ENCODE measurements at regions not wholly inside any gene's neighbourhood (a gene's known extent, or its start where the extent isn't known, plus 50 kb on each side); places are given as distances from the start of the nearest gene placed in this dataset.

GRCh38 chr7:41809529-41809939 lies 106.6 kb upstream of the INHBA start:
- TF ChIP-seq, protein P1, sequence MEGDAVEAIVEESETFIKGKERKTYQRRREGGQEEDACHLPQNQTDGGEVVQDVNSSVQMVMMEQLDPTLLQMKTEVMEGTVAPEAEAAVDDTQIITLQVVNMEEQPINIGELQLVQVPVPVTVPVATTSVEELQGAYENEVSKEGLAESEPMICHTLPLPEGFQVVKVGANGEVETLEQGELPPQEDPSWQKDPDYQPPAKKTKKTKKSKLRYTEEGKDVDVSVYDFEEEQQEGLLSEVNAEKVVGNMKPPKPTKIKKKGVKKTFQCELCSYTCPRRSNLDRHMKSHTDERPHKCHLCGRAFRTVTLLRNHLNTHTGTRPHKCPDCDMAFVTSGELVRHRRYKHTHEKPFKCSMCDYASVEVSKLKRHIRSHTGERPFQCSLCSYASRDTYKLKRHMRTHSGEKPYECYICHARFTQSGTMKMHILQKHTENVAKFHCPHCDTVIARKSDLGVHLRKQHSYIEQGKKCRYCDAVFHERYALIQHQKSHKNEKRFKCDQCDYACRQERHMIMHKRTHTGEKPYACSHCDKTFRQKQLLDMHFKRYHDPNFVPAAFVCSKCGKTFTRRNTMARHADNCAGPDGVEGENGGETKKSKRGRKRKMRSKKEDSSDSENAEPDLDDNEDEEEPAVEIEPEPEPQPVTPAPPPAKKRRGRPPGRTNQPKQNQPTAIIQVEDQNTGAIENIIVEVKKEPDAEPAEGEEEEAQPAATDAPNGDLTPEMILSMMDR (conservative IDR thresholded peaks at IDR 0.05; ENCODE audit: low read depth, low read length) = no peak
- DNase-seq (ENCODE audit: low read depth) = peak; percentile 59

DNA sequence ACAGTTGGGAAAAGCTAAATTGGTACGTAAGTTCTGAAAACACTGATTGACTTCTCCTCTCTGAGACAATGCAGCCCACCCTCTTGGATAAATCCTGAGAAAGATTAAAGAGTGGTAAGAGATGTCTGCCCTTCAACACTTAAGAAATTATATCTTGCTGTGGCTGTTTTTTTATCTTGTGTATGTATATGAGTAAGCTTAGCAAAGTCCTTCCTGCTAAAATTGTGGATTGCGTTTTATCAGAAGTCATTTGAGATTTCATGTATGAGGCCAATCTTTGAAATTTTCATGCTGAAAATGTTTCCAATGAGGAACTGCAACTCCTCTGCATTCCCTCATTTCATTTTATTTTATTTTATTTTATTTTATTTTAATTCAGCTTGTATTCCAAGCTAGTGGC lies 106.2 kb upstream of the INHBA start:
- no peak overlapping the region for H3K4me3 ChIP-seq (ENCODE audit: low read depth, low read length)
- DNase-seq (ENCODE audit: low read depth) = no peak
- TF ChIP-seq, protein P1 (conservative IDR thresholded peaks at IDR 0.05; ENCODE audit: low read depth, low read length) = no peak

More at GRCh38 chr7:41809529-41809939, 106.6 kb upstream of the INHBA start:
- H3K4me3 ChIP-seq (ENCODE audit: low read depth, low read length) = no peak overlapping the region

DNA sequence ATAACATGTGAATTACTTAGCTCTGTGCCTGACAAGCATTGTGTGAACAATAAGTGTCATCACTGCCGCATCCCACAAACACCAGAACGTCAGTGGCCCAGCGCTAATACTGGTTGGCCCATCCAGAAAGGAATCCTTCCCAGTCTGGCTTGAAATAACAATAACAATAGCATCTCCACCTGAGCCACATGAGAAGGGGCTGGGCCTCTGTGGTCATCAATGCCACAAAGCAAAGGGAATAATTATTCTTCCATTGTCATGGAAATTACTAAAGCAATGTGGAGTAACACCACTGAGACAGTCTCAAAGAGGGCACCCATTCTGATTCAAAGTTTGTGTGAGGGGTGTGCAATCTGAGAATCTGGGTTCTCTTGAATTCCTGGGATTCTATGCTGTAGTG lies 105.7 kb upstream of the INHBA start:
- no peak for DNase-seq (ENCODE audit: low read depth)
- TF ChIP-seq, protein P1 (conservative IDR thresholded peaks at IDR 0.05; ENCODE audit: low read depth, low read length) = no peak
- no peak overlapping the region for H3K4me3 ChIP-seq (ENCODE audit: low read depth, low read length)

- no peak for DNase-seq (ENCODE audit: low read depth)
- TF ChIP-seq, protein P1 (conservative IDR thresholded peaks at IDR 0.05; ENCODE audit: low read depth, low read length) = no peak
- H3K4me3 ChIP-seq (ENCODE audit: low read depth, low read length) = no peak overlapping the region
Measured at GRCh38 chr7:41803569-41803968, 100.7 kb upstream of the INHBA start.

DNA sequence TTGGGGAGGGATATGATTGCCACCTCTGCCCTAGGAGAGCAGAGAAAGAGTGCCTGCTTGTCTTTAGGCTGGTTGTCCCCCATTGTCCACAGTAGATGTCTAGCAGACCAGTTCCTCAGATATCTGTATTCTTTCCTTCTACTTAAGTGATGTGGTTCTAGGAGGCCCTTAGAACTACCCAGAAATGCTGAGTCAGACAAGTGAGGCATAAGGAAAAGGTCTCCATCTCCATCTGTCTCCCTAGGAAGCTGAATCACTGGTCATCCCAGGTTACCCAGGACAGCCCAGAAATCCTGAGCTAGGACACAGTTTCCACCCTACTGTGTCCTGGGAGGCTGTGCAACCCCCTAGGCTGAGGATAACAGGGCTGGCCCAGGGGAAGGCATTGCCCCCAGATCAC lies 93.4 kb upstream of the INHBA start:
- no peak overlapping the region for H3K4me3 ChIP-seq (ENCODE audit: low read depth, low read length)
- TF ChIP-seq, protein P1 (conservative IDR thresholded peaks at IDR 0.05; ENCODE audit: low read depth, low read length) = no peak
- no peak for DNase-seq (ENCODE audit: low read depth)

GRCh38 chr7:41795276-41795833 lies 92.5 kb upstream of the INHBA start:
- TF ChIP-seq, protein P1 (conservative IDR thresholded peaks at IDR 0.05; ENCODE audit: low read depth, low read length) = no peak
- H3K4me3 ChIP-seq (ENCODE audit: low read depth, low read length) = no peak overlapping the region
- DNase-seq (ENCODE audit: low read depth) = no peak

DNA sequence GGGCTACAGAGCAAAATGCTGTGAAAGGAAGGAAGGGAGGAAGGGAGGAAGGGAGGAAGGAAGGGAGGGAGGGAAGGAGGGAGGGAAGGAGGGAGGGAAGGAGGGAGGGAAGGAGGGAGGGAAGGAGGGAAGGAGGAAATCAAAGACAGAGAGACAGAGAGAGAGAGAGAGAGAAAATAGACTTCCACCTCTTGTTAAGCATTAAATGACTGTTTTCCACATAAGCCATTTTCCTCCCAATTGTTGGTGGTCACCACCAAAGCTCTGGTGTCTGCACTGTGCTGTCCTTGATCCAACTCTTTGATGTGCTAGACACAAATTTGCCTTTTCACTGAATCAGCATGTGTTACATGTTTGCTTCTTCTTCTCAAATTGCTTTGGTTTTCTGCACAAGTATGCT lies 90.7 kb upstream of the INHBA start:
- no peak for DNase-seq (ENCODE audit: low read depth)
- TF ChIP-seq, protein P1 (conservative IDR thresholded peaks at IDR 0.05; ENCODE audit: low read depth, low read length) = no peak
- H3K4me3 ChIP-seq (ENCODE audit: low read depth, low read length) = no peak overlapping the region
